SK-N-SH treated with all-trans-retinoic acid at 6 μM for 48 hours (cell line): ENCODE measurements at regions not wholly inside any gene's neighbourhood (a gene's known extent, or its start where the extent isn't known, plus 50 kb on each side); places are given as distances from the start of the nearest gene placed in this dataset.

Source experiments
- ATAC-seq: fragments of 200-7000 bp; cut with Tn5 transposase; 3 replicates; pipeline ENCODE4 v1.9.1; 2020; ENCODE audit warnings: mild to moderate bottlenecking, moderate library complexity
- ARNTL ChIP-seq: fragments of 450-650 bp; formaldehyde crosslinking; IDR thresholded peaks from 2 replicates; pipeline ENCODE4 v1.5.0; 2020; ENCODE audit warnings: low read depth, mild to moderate bottlenecking, moderate library complexity, borderline replicate concordance
- BACH2 ChIP-seq: fragments of 250-450 bp; sonication (Bioruptor Pico); IDR thresholded peaks from 2 replicates; pipeline ENCODE4 v1.9.0; 2021; ENCODE audit warnings: mild to moderate bottlenecking, borderline replicate concordance
- CSDC2 ChIP-seq: fragments of 250-450 bp; sonication (Bioruptor Pico); IDR thresholded peaks from 2 replicates; pipeline ENCODE4 v1.5.0; 2020; ENCODE audit warnings: mild to moderate bottlenecking, moderate library complexity
- ESRRG ChIP-seq: fragments of 250-450 bp; sonication (Bioruptor Pico); IDR thresholded peaks from 2 replicates; pipeline ENCODE4 v1.6.1; 2021; ENCODE audit warnings: mild to moderate bottlenecking
- GLIS3 ChIP-seq: fragments of 250-450 bp; sonication (Bioruptor Pico); IDR thresholded peaks from 2 replicates; pipeline ENCODE4 v1.5.0; 2020; ENCODE audit warnings: mild to moderate bottlenecking, moderate library complexity
- ISL1 ChIP-seq: fragments of 250-450 bp; sonication (Bioruptor Pico); IDR thresholded peaks from 2 replicates; pipeline ENCODE4 v2.1.2; 2022; ENCODE audit warnings: mild to moderate bottlenecking, moderate library complexity
- OSR1 ChIP-seq: fragments of 250-450 bp; sonication (Bioruptor Pico); IDR thresholded peaks from 2 replicates; pipeline ENCODE4 v1.8.0; 2022; ENCODE audit warnings: moderate library complexity, mild to moderate bottlenecking, inconsistent platforms
- PPARA ChIP-seq: fragments of 250-450 bp; sonication (Bioruptor Pico); IDR thresholded peaks from 2 replicates; pipeline ENCODE4 v1.5.0; 2020; ENCODE audit warnings: mild to moderate bottlenecking, borderline replicate concordance
- SNAI2 ChIP-seq: fragments of 250-450 bp; sonication (Bioruptor Pico); IDR thresholded peaks from 2 replicates; pipeline ENCODE4 v1.5.0; 2020; ENCODE audit warnings: mild to moderate bottlenecking, moderate library complexity
- TCF4 ChIP-seq: fragments of 250-450 bp; sonication (Bioruptor Pico); IDR thresholded peaks from 2 replicates; pipeline ENCODE4 v1.8.0; 2021; ENCODE audit warnings: mild to moderate bottlenecking, moderate library complexity, borderline replicate concordance
- TOX ChIP-seq: fragments of 250-450 bp; sonication (Bioruptor Pico); IDR thresholded peaks from 2 replicates; pipeline ENCODE4 v1.8.0; 2021; ENCODE audit warnings: mild to moderate bottlenecking, moderate library complexity, borderline replicate concordance
- ZFP3 ChIP-seq: fragments of 250-450 bp; sonication (Bioruptor Pico); IDR thresholded peaks from 2 replicates; pipeline ENCODE4 v1.5.0; 2020; ENCODE audit warnings: mild to moderate bottlenecking, moderate library complexity
- ZFP30 ChIP-seq: fragments of 450-650 bp; formaldehyde crosslinking; IDR thresholded peaks from 2 replicates; pipeline ENCODE4 v1.5.0; 2022; ENCODE audit warnings: mild to moderate bottlenecking, moderate library complexity
- ZNF565 ChIP-seq: fragments of 450-650 bp; formaldehyde crosslinking; conservative IDR thresholded peaks from 2 replicates; pipeline ENCODE4 v1.5.0; 2020; ENCODE audit warnings: low read depth, mild to moderate bottlenecking, moderate library complexity
- ZNF70 ChIP-seq: fragments of 450-650 bp; formaldehyde crosslinking; IDR thresholded peaks from 2 replicates; pipeline ENCODE4 v1.5.0; 2020; ENCODE audit warnings: mild to moderate bottlenecking, moderate library complexity
- ZNF8 ChIP-seq: fragments of 450-650 bp; formaldehyde crosslinking; IDR thresholded peaks from 2 replicates; pipeline ENCODE4 v1.5.0; 2020; ENCODE audit warnings: mild to moderate bottlenecking, moderate library complexity
- TF ChIP-seq, protein P1 (sequence below): fragments of 250-450 bp; sonication (Bioruptor Pico); IDR thresholded peaks from 2 replicates; pipeline ENCODE4 v1.5.0; 2020; ENCODE audit warnings: mild to moderate bottlenecking, moderate library complexity
- TF ChIP-seq, protein P2 (sequence below): fragments of 250-450 bp; sonication (Bioruptor Pico); IDR thresholded peaks from 2 replicates; pipeline ENCODE4 v1.8.0; 2021; ENCODE audit warnings: low read depth, mild to moderate bottlenecking, moderate library complexity, borderline replicate concordance
- TF ChIP-seq, protein P3 (sequence below): fragments of 250-450 bp; sonication (Bioruptor Pico); IDR thresholded peaks from 2 replicates; pipeline ENCODE4 v1.5.1; 2021; ENCODE audit warnings: mild to moderate bottlenecking, moderate library complexity
- TF ChIP-seq, protein P4 (sequence below): fragments of 250-450 bp; sonication (Bioruptor Pico); IDR thresholded peaks from 2 replicates; pipeline ENCODE4 v1.8.0; 2020; ENCODE audit warnings: mild to moderate bottlenecking, moderate library complexity, borderline replicate concordance
- TF ChIP-seq, protein P5 (sequence below): fragments of 250-450 bp; sonication (Bioruptor Pico); IDR thresholded peaks from 2 replicates; pipeline ENCODE4 v1.5.1; 2020; ENCODE audit warnings: low read depth, mild to moderate bottlenecking, moderate library complexity

DNA sequence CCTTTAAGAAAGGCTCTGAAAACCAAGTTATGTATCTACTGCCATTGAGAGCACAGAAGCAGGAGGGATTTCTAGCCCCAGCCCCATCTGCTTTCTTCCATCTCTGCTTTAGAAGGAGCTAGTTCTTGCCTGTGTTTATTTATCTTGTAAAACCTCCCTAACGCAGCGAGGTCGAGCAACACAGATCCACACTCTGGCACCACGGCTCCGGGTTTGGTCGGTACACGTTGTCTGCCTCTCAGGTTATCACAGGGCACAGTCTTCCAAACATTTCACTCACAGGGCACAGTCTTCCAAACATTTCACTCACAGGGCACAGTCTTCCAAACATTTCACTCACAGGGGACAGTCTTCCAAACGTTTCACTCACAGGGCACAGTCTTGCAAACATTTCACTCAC is 69.7 kb upstream of the TLR3 start:
- TF ChIP-seq ZFP30 (CRISPR knock-in tag) (no peak), ARNTL (CRISPR knock-in tag) (no peak), ISL1 (no peak), ZFP3 (CRISPR knock-in tag) (no peak), PPARA (CRISPR knock-in tag) (no peak), ZNF8 (CRISPR knock-in tag) (no peak), CSDC2 (CRISPR knock-in tag) (no peak), TCF4 (no peak), TOX (CRISPR knock-in tag) (no peak), BACH2 (no peak), ZNF70 (no peak), ZNF565 (CRISPR knock-in tag) (no peak), GLIS3 (CRISPR knock-in tag) (no peak)
- TF ChIP-seq, protein P1, sequence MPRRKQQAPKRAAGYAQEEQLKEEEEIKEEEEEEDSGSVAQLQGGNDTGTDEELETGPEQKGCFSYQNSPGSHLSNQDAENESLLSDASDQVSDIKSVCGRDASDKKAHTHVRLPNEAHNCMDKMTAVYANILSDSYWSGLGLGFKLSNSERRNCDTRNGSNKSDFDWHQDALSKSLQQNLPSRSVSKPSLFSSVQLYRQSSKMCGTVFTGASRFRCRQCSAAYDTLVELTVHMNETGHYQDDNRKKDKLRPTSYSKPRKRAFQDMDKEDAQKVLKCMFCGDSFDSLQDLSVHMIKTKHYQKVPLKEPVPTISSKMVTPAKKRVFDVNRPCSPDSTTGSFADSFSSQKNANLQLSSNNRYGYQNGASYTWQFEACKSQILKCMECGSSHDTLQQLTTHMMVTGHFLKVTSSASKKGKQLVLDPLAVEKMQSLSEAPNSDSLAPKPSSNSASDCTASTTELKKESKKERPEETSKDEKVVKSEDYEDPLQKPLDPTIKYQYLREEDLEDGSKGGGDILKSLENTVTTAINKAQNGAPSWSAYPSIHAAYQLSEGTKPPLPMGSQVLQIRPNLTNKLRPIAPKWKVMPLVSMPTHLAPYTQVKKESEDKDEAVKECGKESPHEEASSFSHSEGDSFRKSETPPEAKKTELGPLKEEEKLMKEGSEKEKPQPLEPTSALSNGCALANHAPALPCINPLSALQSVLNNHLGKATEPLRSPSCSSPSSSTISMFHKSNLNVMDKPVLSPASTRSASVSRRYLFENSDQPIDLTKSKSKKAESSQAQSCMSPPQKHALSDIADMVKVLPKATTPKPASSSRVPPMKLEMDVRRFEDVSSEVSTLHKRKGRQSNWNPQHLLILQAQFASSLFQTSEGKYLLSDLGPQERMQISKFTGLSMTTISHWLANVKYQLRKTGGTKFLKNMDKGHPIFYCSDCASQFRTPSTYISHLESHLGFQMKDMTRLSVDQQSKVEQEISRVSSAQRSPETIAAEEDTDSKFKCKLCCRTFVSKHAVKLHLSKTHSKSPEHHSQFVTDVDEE (CRISPR knock-in tag) = no peak
- TF ChIP-seq, protein P2, sequence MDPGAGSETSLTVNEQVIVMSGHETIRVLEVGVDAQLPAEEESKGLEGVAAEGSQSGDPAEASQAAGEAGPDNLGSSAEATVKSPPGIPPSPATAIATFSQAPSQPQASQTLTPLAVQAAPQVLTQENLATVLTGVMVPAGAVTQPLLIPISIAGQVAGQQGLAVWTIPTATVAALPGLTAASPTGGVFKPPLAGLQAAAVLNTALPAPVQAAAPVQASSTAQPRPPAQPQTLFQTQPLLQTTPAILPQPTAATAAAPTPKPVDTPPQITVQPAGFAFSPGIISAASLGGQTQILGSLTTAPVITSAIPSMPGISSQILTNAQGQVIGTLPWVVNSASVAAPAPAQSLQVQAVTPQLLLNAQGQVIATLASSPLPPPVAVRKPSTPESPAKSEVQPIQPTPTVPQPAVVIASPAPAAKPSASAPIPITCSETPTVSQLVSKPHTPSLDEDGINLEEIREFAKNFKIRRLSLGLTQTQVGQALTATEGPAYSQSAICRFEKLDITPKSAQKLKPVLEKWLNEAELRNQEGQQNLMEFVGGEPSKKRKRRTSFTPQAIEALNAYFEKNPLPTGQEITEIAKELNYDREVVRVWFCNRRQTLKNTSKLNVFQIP = no peak
- TF ChIP-seq, protein P3, sequence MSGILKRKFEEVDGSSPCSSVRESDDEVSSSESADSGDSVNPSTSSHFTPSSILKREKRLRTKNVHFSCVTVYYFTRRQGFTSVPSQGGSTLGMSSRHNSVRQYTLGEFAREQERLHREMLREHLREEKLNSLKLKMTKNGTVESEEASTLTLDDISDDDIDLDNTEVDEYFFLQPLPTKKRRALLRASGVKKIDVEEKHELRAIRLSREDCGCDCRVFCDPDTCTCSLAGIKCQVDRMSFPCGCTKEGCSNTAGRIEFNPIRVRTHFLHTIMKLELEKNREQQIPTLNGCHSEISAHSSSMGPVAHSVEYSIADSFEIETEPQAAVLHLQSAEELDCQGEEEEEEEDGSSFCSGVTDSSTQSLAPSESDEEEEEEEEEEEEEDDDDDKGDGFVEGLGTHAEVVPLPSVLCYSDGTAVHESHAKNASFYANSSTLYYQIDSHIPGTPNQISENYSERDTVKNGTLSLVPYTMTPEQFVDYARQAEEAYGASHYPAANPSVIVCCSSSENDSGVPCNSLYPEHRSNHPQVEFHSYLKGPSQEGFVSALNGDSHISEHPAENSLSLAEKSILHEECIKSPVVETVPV (CRISPR knock-in tag) = no peak
- TF ChIP-seq, protein P4, sequence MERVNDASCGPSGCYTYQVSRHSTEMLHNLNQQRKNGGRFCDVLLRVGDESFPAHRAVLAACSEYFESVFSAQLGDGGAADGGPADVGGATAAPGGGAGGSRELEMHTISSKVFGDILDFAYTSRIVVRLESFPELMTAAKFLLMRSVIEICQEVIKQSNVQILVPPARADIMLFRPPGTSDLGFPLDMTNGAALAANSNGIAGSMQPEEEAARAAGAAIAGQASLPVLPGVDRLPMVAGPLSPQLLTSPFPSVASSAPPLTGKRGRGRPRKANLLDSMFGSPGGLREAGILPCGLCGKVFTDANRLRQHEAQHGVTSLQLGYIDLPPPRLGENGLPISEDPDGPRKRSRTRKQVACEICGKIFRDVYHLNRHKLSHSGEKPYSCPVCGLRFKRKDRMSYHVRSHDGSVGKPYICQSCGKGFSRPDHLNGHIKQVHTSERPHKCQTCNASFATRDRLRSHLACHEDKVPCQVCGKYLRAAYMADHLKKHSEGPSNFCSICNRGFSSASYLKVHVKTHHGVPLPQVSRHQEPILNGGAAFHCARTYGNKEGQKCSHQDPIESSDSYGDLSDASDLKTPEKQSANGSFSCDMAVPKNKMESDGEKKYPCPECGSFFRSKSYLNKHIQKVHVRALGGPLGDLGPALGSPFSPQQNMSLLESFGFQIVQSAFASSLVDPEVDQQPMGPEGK (CRISPR knock-in tag) = no peak
- TF ChIP-seq, protein P5, sequence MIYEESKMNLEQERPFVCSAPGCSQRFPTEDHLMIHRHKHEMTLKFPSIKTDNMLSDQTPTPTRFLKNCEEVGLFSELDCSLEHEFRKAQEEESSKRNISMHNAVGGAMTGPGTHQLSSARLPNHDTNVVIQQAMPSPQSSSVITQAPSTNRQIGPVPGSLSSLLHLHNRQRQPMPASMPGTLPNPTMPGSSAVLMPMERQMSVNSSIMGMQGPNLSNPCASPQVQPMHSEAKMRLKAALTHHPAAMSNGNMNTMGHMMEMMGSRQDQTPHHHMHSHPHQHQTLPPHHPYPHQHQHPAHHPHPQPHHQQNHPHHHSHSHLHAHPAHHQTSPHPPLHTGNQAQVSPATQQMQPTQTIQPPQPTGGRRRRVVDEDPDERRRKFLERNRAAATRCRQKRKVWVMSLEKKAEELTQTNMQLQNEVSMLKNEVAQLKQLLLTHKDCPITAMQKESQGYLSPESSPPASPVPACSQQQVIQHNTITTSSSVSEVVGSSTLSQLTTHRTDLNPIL (CRISPR knock-in tag) = no peak
- ATAC-seq = no peak

DNA sequence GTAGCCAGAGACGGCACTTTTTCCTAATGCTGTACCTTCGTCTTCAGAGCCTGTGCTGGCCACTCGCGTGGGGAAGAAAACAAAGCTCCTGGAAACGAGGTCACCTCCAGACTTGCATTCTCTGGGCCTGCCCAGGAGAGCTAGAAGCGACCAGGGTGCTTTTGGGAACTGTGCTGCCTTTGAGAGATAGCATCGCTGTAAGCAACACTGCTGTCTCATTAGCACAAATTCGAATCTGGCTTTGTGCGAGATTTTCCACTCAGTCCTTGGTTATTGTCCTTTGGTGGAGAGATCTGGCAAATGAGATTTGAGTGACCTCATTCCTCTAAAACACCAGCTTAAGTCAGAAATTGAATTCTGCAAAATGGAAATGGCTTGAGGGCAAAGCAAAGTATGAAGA is 66.1 kb upstream of the TLR3 start:
- TF ChIP-seq OSR1 (CRISPR knock-in tag) = no peak
- ATAC-seq = no peak

DNA sequence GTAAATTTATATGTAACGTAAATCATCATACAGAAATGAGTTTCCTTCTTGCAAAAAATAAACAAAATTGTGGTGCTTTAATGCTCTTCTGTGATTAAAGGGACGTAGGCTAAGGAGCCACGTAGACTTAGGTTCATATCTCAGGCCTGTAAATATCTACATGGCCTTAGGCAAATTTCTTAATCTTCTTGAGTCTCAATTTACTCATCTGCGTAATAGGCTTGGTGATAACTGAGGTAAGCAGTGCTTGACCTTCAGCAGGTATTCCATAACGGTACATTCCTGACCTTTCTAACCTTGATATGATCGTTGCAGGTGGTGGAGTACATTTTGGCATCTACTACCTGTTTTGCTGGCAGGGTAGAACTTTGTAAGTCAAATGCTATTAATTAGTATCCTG is 65.2 kb upstream of the TLR3 start:
- no peak for ATAC-seq
- no peak for TF ChIP-seq CSDC2 (CRISPR knock-in tag)
- no peak for TF ChIP-seq BACH2
- TF ChIP-seq ESRRG = no peak
- no peak for TF ChIP-seq SNAI2 (CRISPR knock-in tag)
- no peak for TF ChIP-seq ZNF8 (CRISPR knock-in tag)
- TF ChIP-seq, protein P1 (CRISPR knock-in tag) = no peak
